SK-N-SH treated with all-trans-retinoic acid at 6 μM for 48 hours (cell line): ENCODE measurements at regions not wholly inside any gene's neighbourhood (a gene's known extent, or its start where the extent isn't known, plus 50 kb on each side); places are given as distances from the start of the nearest gene placed in this dataset.

Experiments
- ATAC-seq: fragments of 200-7000 bp; cut with Tn5 transposase; 3 replicates; pipeline ENCODE4 v1.9.1; 2020; ENCODE audit warnings: mild to moderate bottlenecking, moderate library complexity
- ARNTL ChIP-seq: fragments of 450-650 bp; formaldehyde crosslinking; IDR thresholded peaks from 2 replicates; pipeline ENCODE4 v1.5.0; 2020; ENCODE audit warnings: low read depth, mild to moderate bottlenecking, moderate library complexity, borderline replicate concordance
- BACH2 ChIP-seq: fragments of 250-450 bp; sonication (Bioruptor Pico); IDR thresholded peaks from 2 replicates; pipeline ENCODE4 v1.9.0; 2021; ENCODE audit warnings: mild to moderate bottlenecking, borderline replicate concordance
- CSRNP3 ChIP-seq: fragments of 250-450 bp; sonication (Bioruptor Pico); IDR thresholded peaks from 2 replicates; pipeline ENCODE4 v1.5.1; 2021; ENCODE audit warnings: mild to moderate bottlenecking, moderate library complexity
- ESRRG ChIP-seq: fragments of 250-450 bp; sonication (Bioruptor Pico); IDR thresholded peaks from 2 replicates; pipeline ENCODE4 v1.6.1; 2021; ENCODE audit warnings: mild to moderate bottlenecking
- GLIS3 ChIP-seq: fragments of 250-450 bp; sonication (Bioruptor Pico); IDR thresholded peaks from 2 replicates; pipeline ENCODE4 v1.5.0; 2020; ENCODE audit warnings: mild to moderate bottlenecking, moderate library complexity
- OSR1 ChIP-seq: fragments of 250-450 bp; sonication (Bioruptor Pico); IDR thresholded peaks from 2 replicates; pipeline ENCODE4 v1.8.0; 2022; ENCODE audit warnings: moderate library complexity, mild to moderate bottlenecking, inconsistent platforms
- PATZ1 ChIP-seq: fragments of 250-450 bp; sonication (Bioruptor Pico); IDR thresholded peaks from 2 replicates; pipeline ENCODE4 v1.8.0; 2020; ENCODE audit warnings: mild to moderate bottlenecking, moderate library complexity, borderline replicate concordance
- PPARA ChIP-seq: fragments of 250-450 bp; sonication (Bioruptor Pico); IDR thresholded peaks from 2 replicates; pipeline ENCODE4 v1.5.0; 2020; ENCODE audit warnings: mild to moderate bottlenecking, borderline replicate concordance
- SNAI2 ChIP-seq: fragments of 250-450 bp; sonication (Bioruptor Pico); IDR thresholded peaks from 2 replicates; pipeline ENCODE4 v1.5.0; 2020; ENCODE audit warnings: mild to moderate bottlenecking, moderate library complexity
- TOX ChIP-seq: fragments of 250-450 bp; sonication (Bioruptor Pico); IDR thresholded peaks from 2 replicates; pipeline ENCODE4 v1.8.0; 2021; ENCODE audit warnings: mild to moderate bottlenecking, moderate library complexity, borderline replicate concordance
- TSHZ2 ChIP-seq: fragments of 250-450 bp; sonication (Bioruptor Pico); IDR thresholded peaks from 2 replicates; pipeline ENCODE4 v1.5.0; 2020; ENCODE audit warnings: mild to moderate bottlenecking, moderate library complexity
- ZC3H10 ChIP-seq: fragments of 250-450 bp; sonication (Bioruptor Pico); IDR thresholded peaks from 2 replicates; pipeline ENCODE4 v1.5.1; 2021; ENCODE audit warnings: mild to moderate bottlenecking, moderate library complexity
- ZFP3 ChIP-seq: fragments of 250-450 bp; sonication (Bioruptor Pico); IDR thresholded peaks from 2 replicates; pipeline ENCODE4 v1.5.0; 2020; ENCODE audit warnings: mild to moderate bottlenecking, moderate library complexity
- ZFP30 ChIP-seq: fragments of 450-650 bp; formaldehyde crosslinking; IDR thresholded peaks from 2 replicates; pipeline ENCODE4 v1.5.0; 2022; ENCODE audit warnings: mild to moderate bottlenecking, moderate library complexity
- ZNF565 ChIP-seq: fragments of 450-650 bp; formaldehyde crosslinking; conservative IDR thresholded peaks from 2 replicates; pipeline ENCODE4 v1.5.0; 2020; ENCODE audit warnings: low read depth, mild to moderate bottlenecking, moderate library complexity
- ZNF70 ChIP-seq: fragments of 450-650 bp; formaldehyde crosslinking; IDR thresholded peaks from 2 replicates; pipeline ENCODE4 v1.5.0; 2020; ENCODE audit warnings: mild to moderate bottlenecking, moderate library complexity
- ZNF8 ChIP-seq: fragments of 450-650 bp; formaldehyde crosslinking; IDR thresholded peaks from 2 replicates; pipeline ENCODE4 v1.5.0; 2020; ENCODE audit warnings: mild to moderate bottlenecking, moderate library complexity
- TF ChIP-seq, protein P1 (sequence below): fragments of 250-450 bp; sonication (Bioruptor Pico); IDR thresholded peaks from 2 replicates; pipeline ENCODE4 v1.8.0; 2021; ENCODE audit warnings: low read depth, mild to moderate bottlenecking, moderate library complexity, borderline replicate concordance

GRCh38 chr10:78335691-78336401 lies 302.2 kb downstream of the RPS24 start:
- TF ChIP-seq, protein P1, sequence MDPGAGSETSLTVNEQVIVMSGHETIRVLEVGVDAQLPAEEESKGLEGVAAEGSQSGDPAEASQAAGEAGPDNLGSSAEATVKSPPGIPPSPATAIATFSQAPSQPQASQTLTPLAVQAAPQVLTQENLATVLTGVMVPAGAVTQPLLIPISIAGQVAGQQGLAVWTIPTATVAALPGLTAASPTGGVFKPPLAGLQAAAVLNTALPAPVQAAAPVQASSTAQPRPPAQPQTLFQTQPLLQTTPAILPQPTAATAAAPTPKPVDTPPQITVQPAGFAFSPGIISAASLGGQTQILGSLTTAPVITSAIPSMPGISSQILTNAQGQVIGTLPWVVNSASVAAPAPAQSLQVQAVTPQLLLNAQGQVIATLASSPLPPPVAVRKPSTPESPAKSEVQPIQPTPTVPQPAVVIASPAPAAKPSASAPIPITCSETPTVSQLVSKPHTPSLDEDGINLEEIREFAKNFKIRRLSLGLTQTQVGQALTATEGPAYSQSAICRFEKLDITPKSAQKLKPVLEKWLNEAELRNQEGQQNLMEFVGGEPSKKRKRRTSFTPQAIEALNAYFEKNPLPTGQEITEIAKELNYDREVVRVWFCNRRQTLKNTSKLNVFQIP (CRISPR knock-in tag): no peak
- no peak for TF ChIP-seq ARNTL (CRISPR knock-in tag)
- TF ChIP-seq SNAI2: no peak
- TF ChIP-seq GLIS3: no peak
- TF ChIP-seq OSR1: no peak
- TF ChIP-seq ZNF8: no peak
- TF ChIP-seq TOX (CRISPR knock-in tag): no peak
- no peak for TF ChIP-seq TSHZ2 (CRISPR knock-in tag)
- no peak for TF ChIP-seq ZFP30 (CRISPR knock-in tag)
- TF ChIP-seq, all 23 proteins: peak for 0
- ATAC-seq: peak; percentile 63

DNA sequence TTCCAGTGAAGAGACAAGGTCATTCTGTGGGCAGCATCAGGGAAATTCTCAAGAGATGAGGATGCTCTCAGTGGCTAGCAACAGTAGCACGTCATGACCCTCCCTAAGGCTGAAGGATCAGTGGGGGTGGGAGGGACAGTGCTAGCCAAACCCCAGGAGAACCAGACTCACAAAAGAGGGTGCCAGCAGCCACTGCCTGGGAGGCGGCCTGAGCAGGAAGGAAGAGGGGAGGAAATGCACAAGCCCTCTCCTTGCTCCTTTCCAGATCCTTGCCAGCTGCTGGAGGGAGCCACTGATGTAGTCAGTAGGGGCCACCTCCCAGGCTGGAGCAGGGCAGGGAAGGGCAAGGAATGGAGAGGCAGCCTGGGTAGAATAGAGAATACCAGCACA lies 302.7 kb downstream of the RPS24 start:
- ATAC-seq: peak; percentile 89
- TF ChIP-seq BACH2 (CRISPR knock-in tag) (no peak), GLIS3 (no peak), CSRNP3 (no peak), ESRRG (CRISPR knock-in tag) (no peak), ZNF70 (CRISPR knock-in tag) (no peak), PPARA (CRISPR knock-in tag) (no peak), ZFP3 (CRISPR knock-in tag) (no peak), TSHZ2 (CRISPR knock-in tag) (no peak)

- ATAC-seq: no peak
- TF ChIP-seq SNAI2 (no peak), TSHZ2 (CRISPR knock-in tag) (no peak), BACH2 (CRISPR knock-in tag) (no peak), ESRRG (CRISPR knock-in tag) (no peak), PATZ1 (CRISPR knock-in tag) (no peak), ARNTL (CRISPR knock-in tag) (no peak), ZFP3 (CRISPR knock-in tag) (no peak), OSR1 (no peak), ZNF565 (CRISPR knock-in tag) (no peak), ZC3H10 (CRISPR knock-in tag) (no peak)
- TF ChIP-seq, protein P1 (CRISPR knock-in tag): no peak
- TF ChIP-seq, all 23 proteins: peak for 0
These were observed 303.4 kb downstream of the RPS24 start for GRCh38 chr10:78337016-78337415.
